Kidney epithelial cell (primary cell): ENCODE measurements at regions not wholly inside any gene's neighbourhood (a gene's known extent, or its start where the extent isn't known, plus 50 kb on each side); places are given as distances from the start of the nearest gene placed in this dataset.

Experiments
- DNase-seq: peaks from one replicate; pipeline ENCODE4 v3.0.0-alpha.2; 2010; ENCODE audit warnings: low read depth
- H3K27me3 ChIP-seq: 2 replicates; pipeline ENCODE4 v1.6.0; 2011; ENCODE audit warnings: low read length; ENCODE audit not compliant: control insufficient read depth, insufficient read depth
- H3K36me3 ChIP-seq: 2 replicates; pipeline ENCODE4 v1.5.1; 2011; ENCODE audit warnings: low read length; ENCODE audit not compliant: control insufficient read depth, insufficient read depth
- H3K4me3 ChIP-seq: 2 replicates; pipeline ENCODE4 v1.5.1; 2011; ENCODE audit warnings: low read depth, mild to moderate bottlenecking, control low read depth, low read length
- TF ChIP-seq, protein P1 (sequence below): IDR thresholded peaks from 2 replicates; pipeline ENCODE4 v1.5.1; 2011; ENCODE audit warnings: mild to moderate bottlenecking, moderate library complexity, low read length, control low read depth, inconsistent platforms; ENCODE audit not compliant: insufficient read depth, poor library complexity, severe bottlenecking

DNA sequence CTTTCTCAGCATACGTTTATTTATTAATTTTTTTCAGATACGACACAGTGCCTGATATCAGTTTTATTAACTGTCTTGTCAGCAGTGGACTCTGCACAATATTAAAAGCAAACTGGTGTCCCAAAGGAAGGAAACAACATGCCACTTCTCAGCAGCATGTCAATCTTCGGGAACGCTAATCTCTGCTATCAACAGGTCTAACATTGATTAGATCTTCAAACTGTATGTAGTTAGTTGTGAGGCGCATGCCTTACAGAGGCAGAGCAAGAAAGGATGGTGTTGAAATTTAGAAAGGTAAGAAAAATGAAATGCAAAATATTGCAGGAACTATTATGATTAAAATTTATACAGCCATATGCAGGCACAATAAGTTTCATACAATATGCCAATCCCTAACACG is 233.7 kb upstream of the NDST3 start:
- no peak for DNase-seq
- Histone ChIP-seq H3K27me3 (no peaks in the 10 kb centered on the region), H3K36me3 (no peaks in the 10 kb centered on the region), H3K4me3 (no peak overlapping the region)
- TF ChIP-seq, protein P1, sequence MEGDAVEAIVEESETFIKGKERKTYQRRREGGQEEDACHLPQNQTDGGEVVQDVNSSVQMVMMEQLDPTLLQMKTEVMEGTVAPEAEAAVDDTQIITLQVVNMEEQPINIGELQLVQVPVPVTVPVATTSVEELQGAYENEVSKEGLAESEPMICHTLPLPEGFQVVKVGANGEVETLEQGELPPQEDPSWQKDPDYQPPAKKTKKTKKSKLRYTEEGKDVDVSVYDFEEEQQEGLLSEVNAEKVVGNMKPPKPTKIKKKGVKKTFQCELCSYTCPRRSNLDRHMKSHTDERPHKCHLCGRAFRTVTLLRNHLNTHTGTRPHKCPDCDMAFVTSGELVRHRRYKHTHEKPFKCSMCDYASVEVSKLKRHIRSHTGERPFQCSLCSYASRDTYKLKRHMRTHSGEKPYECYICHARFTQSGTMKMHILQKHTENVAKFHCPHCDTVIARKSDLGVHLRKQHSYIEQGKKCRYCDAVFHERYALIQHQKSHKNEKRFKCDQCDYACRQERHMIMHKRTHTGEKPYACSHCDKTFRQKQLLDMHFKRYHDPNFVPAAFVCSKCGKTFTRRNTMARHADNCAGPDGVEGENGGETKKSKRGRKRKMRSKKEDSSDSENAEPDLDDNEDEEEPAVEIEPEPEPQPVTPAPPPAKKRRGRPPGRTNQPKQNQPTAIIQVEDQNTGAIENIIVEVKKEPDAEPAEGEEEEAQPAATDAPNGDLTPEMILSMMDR, result no peak

DNA sequence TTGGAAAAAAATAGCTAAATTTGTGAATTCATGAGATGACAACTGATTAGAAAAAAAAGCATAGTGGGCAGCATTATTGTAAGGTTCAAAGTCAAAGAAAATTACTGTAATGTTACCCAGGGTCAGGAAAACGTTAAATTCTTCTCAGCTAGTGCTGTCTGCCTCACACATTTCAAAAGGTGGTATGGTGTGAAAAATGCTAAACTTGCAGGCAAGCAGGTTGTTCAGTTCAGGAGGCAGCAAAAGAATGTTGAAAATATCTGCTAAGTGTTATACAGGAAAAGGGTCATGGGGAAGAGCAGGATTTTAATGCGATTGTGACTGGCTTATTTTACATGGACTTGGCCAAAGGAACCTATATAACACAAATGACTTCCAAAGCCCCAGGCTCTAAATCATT is 232.5 kb upstream of the NDST3 start:
- H3K4me3 ChIP-seq, result no peak overlapping the region
- no peaks in the 10 kb centered on the region for H3K36me3 ChIP-seq
- DNase-seq, result no peak
- TF ChIP-seq, protein P1, result no peak
- no peaks in the 10 kb centered on the region for H3K27me3 ChIP-seq

DNA sequence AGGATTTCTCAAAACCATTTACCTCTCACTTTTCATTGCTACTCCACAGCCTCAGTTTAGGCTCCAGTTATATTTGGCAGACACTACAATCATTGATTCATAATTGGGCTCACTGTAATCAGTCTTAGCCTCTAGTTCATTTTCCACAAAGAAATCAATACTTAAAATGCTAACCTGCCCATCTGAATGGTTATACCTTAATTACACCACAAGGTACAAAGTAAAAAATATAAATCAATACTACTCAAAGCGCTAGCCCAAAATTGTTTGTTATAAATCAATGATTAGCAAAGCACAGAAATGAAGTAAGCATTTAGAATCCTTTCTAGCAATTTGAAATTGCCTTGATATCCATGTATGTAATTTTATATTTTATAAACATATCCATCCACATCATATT is 222.6 kb upstream of the NDST3 start:
- Histone ChIP-seq H3K27me3 (no peaks in the 10 kb centered on the region), H3K36me3 (no peaks in the 10 kb centered on the region), H3K4me3 (no peak overlapping the region)
- no peak for DNase-seq
- TF ChIP-seq, protein P1, result no peak

DNA sequence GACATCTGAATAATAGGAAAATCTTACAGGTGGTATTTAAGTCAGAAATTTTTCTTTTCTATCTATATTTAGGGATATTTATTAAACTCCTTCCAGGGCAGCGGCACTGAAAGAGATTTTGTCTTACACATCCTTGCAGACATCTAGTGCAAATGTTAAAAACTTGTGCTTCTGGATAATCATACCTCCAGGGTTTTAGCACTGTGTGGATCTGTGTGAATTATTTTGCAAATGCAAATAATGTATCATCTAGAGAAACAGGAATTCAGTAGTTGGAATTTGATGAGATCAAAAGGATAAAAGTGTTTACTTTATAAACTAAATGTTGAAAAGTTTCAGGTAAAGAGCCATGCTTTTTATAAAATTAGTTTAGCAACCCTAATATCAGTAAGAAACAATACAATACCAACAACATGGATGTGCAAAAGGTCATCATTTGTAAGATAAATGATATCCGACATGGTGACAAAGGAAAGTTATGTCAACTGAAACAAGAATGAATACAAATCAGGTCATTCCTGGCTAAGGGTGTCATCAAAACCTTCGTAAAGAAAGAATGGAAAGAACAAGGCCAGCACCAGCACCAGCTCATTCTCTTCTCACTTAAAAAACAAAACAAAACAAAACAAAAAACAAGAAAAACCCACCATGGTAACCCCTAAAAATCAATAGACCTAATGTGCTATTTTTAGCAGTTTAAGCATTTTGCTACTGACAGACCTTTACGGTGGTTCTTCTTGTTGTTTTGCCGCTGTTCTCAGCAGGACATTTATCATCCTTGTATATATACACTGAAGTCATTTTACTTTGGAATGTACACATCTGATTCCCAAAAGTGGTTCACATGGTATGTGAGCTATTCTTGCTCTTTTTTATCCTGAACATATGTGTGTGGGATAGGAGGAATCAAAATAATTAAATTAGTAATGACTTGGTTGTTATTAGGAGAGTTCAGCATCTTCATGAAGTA is 219.7 kb upstream of the NDST3 start:
- no peak overlapping the region for H3K4me3 ChIP-seq
- TF ChIP-seq, protein P1, result no peak
- no peaks in the 10 kb centered on the region for H3K36me3 ChIP-seq
- DNase-seq, result no peak
- H3K27me3 ChIP-seq, result no peaks in the 10 kb centered on the region

DNA sequence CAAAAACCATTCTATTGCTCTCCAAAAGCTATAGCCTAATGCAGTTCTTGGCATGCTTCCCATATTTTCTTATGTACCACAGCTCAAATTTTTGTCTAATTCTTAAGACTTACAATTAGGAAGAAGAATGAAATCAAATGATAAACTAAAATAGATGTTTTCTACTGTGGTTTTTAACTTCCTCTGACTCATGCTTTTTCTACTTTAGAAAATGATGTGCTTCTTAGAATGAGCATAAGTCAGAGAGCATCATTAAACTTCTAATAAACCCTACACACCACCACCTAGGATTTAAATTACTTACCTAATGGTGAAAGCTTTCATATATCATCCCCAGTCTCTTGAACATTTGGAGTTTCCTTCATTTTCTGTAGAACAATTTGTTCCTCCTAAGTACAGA is 217.0 kb upstream of the NDST3 start:
- DNase-seq, result no peak
- no peak overlapping the region for H3K4me3 ChIP-seq
- TF ChIP-seq, protein P1, result no peak
- H3K36me3 ChIP-seq, result no peaks in the 10 kb centered on the region
- no peaks in the 10 kb centered on the region for H3K27me3 ChIP-seq
